ENCODE measurements at regions not wholly inside any gene's neighbourhood (a gene's known extent, or its start where the extent isn't known, plus 50 kb on each side); places are given as distances from the start of the nearest gene placed in this dataset.

- no peak overlapping the region for H3K27ac ChIP-seq (ENCODE audit: poor library complexity, severe bottlenecking)
These were observed 155.5 kb upstream of the KRR1 start for GRCh38 chr12:75666939-75667334.

GRCh38 chr12:75666126-75666938 is 154.9 kb upstream of the KRR1 start:
- Histone ChIP-seq H3K27ac (ENCODE audit: poor library complexity, severe bottlenecking) (no peak overlapping the region), H3K9me3 (ENCODE audit: severe bottlenecking) (no peaks in the 10 kb centered on the region), H3K27me3 (ENCODE audit: insufficient read depth, poor library complexity, severe bottlenecking) (no peaks in the 10 kb centered on the region), H3K36me3 (ENCODE audit: low read depth) (no peaks in the 10 kb centered on the region), H3K4me1 (ENCODE audit: insufficient read depth, poor library complexity, severe bottlenecking) (peaks cover 7% of the 10 kb centered on the region), H3K4me3 (ENCODE audit: severe bottlenecking) (no peak overlapping the region)
- ATAC-seq (ENCODE audit: low read depth) (no peak), DNase-seq (ENCODE audit: low spot score) (no peak)
- TF ChIP-seq CTCF (IDR thresholded peaks at IDR 0.05; ENCODE audit: poor library complexity, severe bottlenecking) = no peak

More at GRCh38 chr12:75666939-75667334, 155.5 kb upstream of the KRR1 start:
- H3K9me3 ChIP-seq (ENCODE audit: severe bottlenecking) = no peaks in the 10 kb centered on the region
- H3K36me3 ChIP-seq (ENCODE audit: low read depth) = no peaks in the 10 kb centered on the region
- DNase-seq (ENCODE audit: low spot score) (no peak), ATAC-seq (ENCODE audit: low read depth) (no peak)
- H3K27me3 ChIP-seq (ENCODE audit: insufficient read depth, poor library complexity, severe bottlenecking) = no peaks in the 10 kb centered on the region
- H3K4me1 ChIP-seq (ENCODE audit: insufficient read depth, poor library complexity, severe bottlenecking) = peaks cover 4% of the 10 kb centered on the region
- no peak overlapping the region for H3K4me3 ChIP-seq (ENCODE audit: severe bottlenecking)
- no peak for TF ChIP-seq CTCF (IDR thresholded peaks at IDR 0.05; ENCODE audit: poor library complexity, severe bottlenecking)

- peaks cover 18% of the 10 kb centered on the region for H3K4me1 ChIP-seq (ENCODE audit: insufficient read depth, poor library complexity, severe bottlenecking)
- ATAC-seq (ENCODE audit: low read depth) = no peak
- H3K36me3 ChIP-seq (ENCODE audit: low read depth) = no peaks in the 10 kb centered on the region
- H3K9me3 ChIP-seq (ENCODE audit: severe bottlenecking) = no peaks in the 10 kb centered on the region
- no peak overlapping the region for H3K27ac ChIP-seq (ENCODE audit: poor library complexity, severe bottlenecking)
- H3K27me3 ChIP-seq (ENCODE audit: insufficient read depth, poor library complexity, severe bottlenecking) = no peaks in the 10 kb centered on the region
- H3K4me3 ChIP-seq (ENCODE audit: severe bottlenecking) = no peak overlapping the region
- DNase-seq (ENCODE audit: low spot score) = no peak
- TF ChIP-seq CTCF (IDR thresholded peaks at IDR 0.05; ENCODE audit: poor library complexity, severe bottlenecking) = no peak
These were observed 153.8 kb upstream of the KRR1 start for GRCh38 chr12:75665216-75665615.

- H3K27me3 ChIP-seq (ENCODE audit: insufficient read depth, poor library complexity, severe bottlenecking) = no peaks in the 10 kb centered on the region
- no peaks in the 10 kb centered on the region for H3K9me3 ChIP-seq (ENCODE audit: severe bottlenecking)
- no peak for ATAC-seq (ENCODE audit: low read depth)
- H3K27ac ChIP-seq (ENCODE audit: poor library complexity, severe bottlenecking) = peak overlapping the region; percentile 98
- no peak overlapping the region for H3K4me3 ChIP-seq (ENCODE audit: severe bottlenecking)
- H3K4me1 ChIP-seq (ENCODE audit: insufficient read depth, poor library complexity, severe bottlenecking) = peaks cover 44% of the 10 kb centered on the region
- no peak for DNase-seq (ENCODE audit: low spot score)
- H3K36me3 ChIP-seq (ENCODE audit: low read depth) = no peaks in the 10 kb centered on the region
- TF ChIP-seq CTCF (IDR thresholded peaks at IDR 0.05; ENCODE audit: poor library complexity, severe bottlenecking) = no peak
These were observed 151.2 kb upstream of the KRR1 start for GRCh38 chr12:75662511-75663159.

- Histone ChIP-seq H3K36me3 (ENCODE audit: low read depth) (no peaks in the 10 kb centered on the region), H3K4me1 (ENCODE audit: insufficient read depth, poor library complexity, severe bottlenecking) (peaks cover 51% of the 10 kb centered on the region), H3K27ac (ENCODE audit: poor library complexity, severe bottlenecking) (peak overlapping the region; percentile 98), H3K27me3 (ENCODE audit: insufficient read depth, poor library complexity, severe bottlenecking) (no peaks in the 10 kb centered on the region), H3K9me3 (ENCODE audit: severe bottlenecking) (no peaks in the 10 kb centered on the region), H3K4me3 (ENCODE audit: severe bottlenecking) (no peak overlapping the region)
- no peak for ATAC-seq (ENCODE audit: low read depth)
- DNase-seq (ENCODE audit: low spot score) = no peak
- TF ChIP-seq CTCF (IDR thresholded peaks at IDR 0.05; ENCODE audit: poor library complexity, severe bottlenecking) = no peak
These were observed 150.5 kb upstream of the KRR1 start for GRCh38 chr12:75661908-75662307.
